ENCODE measurements at regions not wholly inside any gene's neighbourhood (a gene's known extent, or its start where the extent isn't known, plus 50 kb on each side); places are given as distances from the start of the nearest gene placed in this dataset.
A peak's percentile ranks its signal among the peaks of the same experiment; 100 is the strongest.
"Not testable (repeated sequence)": the region's sequence is repeated elsewhere in the genome, so short reads cannot be mapped to it uniquely, and the experiment has no call there.

GRCh38 chr7:6965051-6965450 is 139.0 kb upstream of the CCZ1B start:
- H3K9ac ChIP-seq (ENCODE audit: low read length); H3K9me3 ChIP-seq (ENCODE audit: low read length); H3K27ac ChIP-seq (ENCODE audit: low read length); H3K4me3 ChIP-seq (ENCODE audit: low read length); H3K36me3 ChIP-seq (ENCODE audit: insufficient read depth, low read length); H3K27me3 ChIP-seq (ENCODE audit: low read length); H3K9me2 ChIP-seq (replicated peaks; ENCODE audit: insufficient read depth, low read length); H2AFZ ChIP-seq (ENCODE audit: low read length); H3K79me2 ChIP-seq (ENCODE audit: low read length); H3K4me2 ChIP-seq (ENCODE audit: low read depth, low read length, poor library complexity, severe bottlenecking); H3K4me1 ChIP-seq (ENCODE audit: low read length); H4K20me1 ChIP-seq (ENCODE audit: insufficient read depth, low read depth, low read length): not testable (repeated sequence)
- peak; percentile 72 for DNase-seq

GRCh38 chr7:6970180-6970579 is 144.1 kb upstream of the CCZ1B start:
- not testable (repeated sequence) for H3K79me2 ChIP-seq (ENCODE audit: low read length)

GRCh38 chr7:6974876-6975275 is 148.8 kb upstream of the CCZ1B start:
- not testable (repeated sequence) for H3K27ac ChIP-seq (ENCODE audit: low read length); H3K4me2 ChIP-seq (ENCODE audit: low read depth, low read length, poor library complexity, severe bottlenecking); H3K9ac ChIP-seq (ENCODE audit: low read length); H4K20me1 ChIP-seq (ENCODE audit: insufficient read depth, low read depth, low read length); H3K4me1 ChIP-seq (ENCODE audit: low read length); H3K9me2 ChIP-seq (replicated peaks; ENCODE audit: insufficient read depth, low read length); H3K9me3 ChIP-seq (ENCODE audit: low read length); H3K36me3 ChIP-seq (ENCODE audit: insufficient read depth, low read length); H3K79me2 ChIP-seq (ENCODE audit: low read length); DNase-seq; H3K27me3 ChIP-seq (ENCODE audit: low read length); H2AFZ ChIP-seq (ENCODE audit: low read length); H3K4me3 ChIP-seq (ENCODE audit: low read length)

More at GRCh38 chr7:6970180-6970579, 144.1 kb upstream of the CCZ1B start:
- H3K4me1 ChIP-seq (ENCODE audit: low read length); H3K27me3 ChIP-seq (ENCODE audit: low read length); H3K4me3 ChIP-seq (ENCODE audit: low read length); H3K27ac ChIP-seq (ENCODE audit: low read length); DNase-seq; H3K36me3 ChIP-seq (ENCODE audit: insufficient read depth, low read length); H3K9ac ChIP-seq (ENCODE audit: low read length); H2AFZ ChIP-seq (ENCODE audit: low read length); H3K9me2 ChIP-seq (replicated peaks; ENCODE audit: insufficient read depth, low read length); H3K9me3 ChIP-seq (ENCODE audit: low read length); H4K20me1 ChIP-seq (ENCODE audit: insufficient read depth, low read depth, low read length); H3K4me2 ChIP-seq (ENCODE audit: low read depth, low read length, poor library complexity, severe bottlenecking): not testable (repeated sequence)

GRCh38 chr7:6975346-6975745 is 149.3 kb upstream of the CCZ1B start:
- not testable (repeated sequence) for H3K4me1 ChIP-seq (ENCODE audit: low read length); H3K36me3 ChIP-seq (ENCODE audit: insufficient read depth, low read length); H3K4me3 ChIP-seq (ENCODE audit: low read length)

GRCh38 chr7:6977368-6977767 is 151.3 kb upstream of the CCZ1B start:
- not testable (repeated sequence) for H2AFZ ChIP-seq (ENCODE audit: low read length); H3K4me2 ChIP-seq (ENCODE audit: low read depth, low read length, poor library complexity, severe bottlenecking); H3K36me3 ChIP-seq (ENCODE audit: insufficient read depth, low read length); DNase-seq; H3K9me3 ChIP-seq (ENCODE audit: low read length); H3K79me2 ChIP-seq (ENCODE audit: low read length); H3K9ac ChIP-seq (ENCODE audit: low read length); H3K9me2 ChIP-seq (replicated peaks; ENCODE audit: insufficient read depth, low read length); H3K27me3 ChIP-seq (ENCODE audit: low read length); H4K20me1 ChIP-seq (ENCODE audit: insufficient read depth, low read depth, low read length); H3K27ac ChIP-seq (ENCODE audit: low read length); H3K4me1 ChIP-seq (ENCODE audit: low read length); H3K4me3 ChIP-seq (ENCODE audit: low read length)

More at GRCh38 chr7:6975346-6975745, 149.3 kb upstream of the CCZ1B start:
- not testable (repeated sequence) for DNase-seq; H3K9me3 ChIP-seq (ENCODE audit: low read length); H3K27ac ChIP-seq (ENCODE audit: low read length); H3K4me2 ChIP-seq (ENCODE audit: low read depth, low read length, poor library complexity, severe bottlenecking); H3K79me2 ChIP-seq (ENCODE audit: low read length); H3K9ac ChIP-seq (ENCODE audit: low read length); H3K27me3 ChIP-seq (ENCODE audit: low read length); H2AFZ ChIP-seq (ENCODE audit: low read length); H3K9me2 ChIP-seq (replicated peaks; ENCODE audit: insufficient read depth, low read length); H4K20me1 ChIP-seq (ENCODE audit: insufficient read depth, low read depth, low read length)

GRCh38 chr7:6978326-6978725 is 152.3 kb upstream of the CCZ1B start:
- not testable (repeated sequence) for H3K4me3 ChIP-seq (ENCODE audit: low read length); H3K4me2 ChIP-seq (ENCODE audit: low read depth, low read length, poor library complexity, severe bottlenecking); H3K4me1 ChIP-seq (ENCODE audit: low read length); H3K27me3 ChIP-seq (ENCODE audit: low read length); H3K79me2 ChIP-seq (ENCODE audit: low read length); H4K20me1 ChIP-seq (ENCODE audit: insufficient read depth, low read depth, low read length); H3K27ac ChIP-seq (ENCODE audit: low read length); H3K9me2 ChIP-seq (replicated peaks; ENCODE audit: insufficient read depth, low read length); H3K36me3 ChIP-seq (ENCODE audit: insufficient read depth, low read length); H2AFZ ChIP-seq (ENCODE audit: low read length); H3K9ac ChIP-seq (ENCODE audit: low read length); DNase-seq; H3K9me3 ChIP-seq (ENCODE audit: low read length)

- not testable (repeated sequence) for H3K4me3 ChIP-seq (ENCODE audit: low read length); DNase-seq; H3K4me1 ChIP-seq (ENCODE audit: low read length); H3K27ac ChIP-seq (ENCODE audit: low read length); H3K9me2 ChIP-seq (replicated peaks; ENCODE audit: insufficient read depth, low read length); H4K20me1 ChIP-seq (ENCODE audit: insufficient read depth, low read depth, low read length); H3K36me3 ChIP-seq (ENCODE audit: insufficient read depth, low read length); H3K27me3 ChIP-seq (ENCODE audit: low read length); H3K4me2 ChIP-seq (ENCODE audit: low read depth, low read length, poor library complexity, severe bottlenecking); H3K9me3 ChIP-seq (ENCODE audit: low read length); H3K79me2 ChIP-seq (ENCODE audit: low read length); H3K9ac ChIP-seq (ENCODE audit: low read length); H2AFZ ChIP-seq (ENCODE audit: low read length)
Measured at GRCh38 chr7:6979456-6979855, 153.4 kb upstream of the CCZ1B start.

- H3K4me2 ChIP-seq (ENCODE audit: low read depth, low read length, poor library complexity, severe bottlenecking); H3K79me2 ChIP-seq (ENCODE audit: low read length); H2AFZ ChIP-seq (ENCODE audit: low read length); H3K27ac ChIP-seq (ENCODE audit: low read length); H3K4me1 ChIP-seq (ENCODE audit: low read length); H3K4me3 ChIP-seq (ENCODE audit: low read length); H4K20me1 ChIP-seq (ENCODE audit: insufficient read depth, low read depth, low read length); H3K27me3 ChIP-seq (ENCODE audit: low read length); H3K9me3 ChIP-seq (ENCODE audit: low read length); DNase-seq; H3K9me2 ChIP-seq (replicated peaks; ENCODE audit: insufficient read depth, low read length); H3K9ac ChIP-seq (ENCODE audit: low read length); H3K36me3 ChIP-seq (ENCODE audit: insufficient read depth, low read length): not testable (repeated sequence)
Measured at GRCh38 chr7:6982375-6982774, 156.3 kb upstream of the CCZ1B start.

- H3K36me3 ChIP-seq (ENCODE audit: insufficient read depth, low read length); H3K79me2 ChIP-seq (ENCODE audit: low read length); H3K4me2 ChIP-seq (ENCODE audit: low read depth, low read length, poor library complexity, severe bottlenecking); H3K9me3 ChIP-seq (ENCODE audit: low read length); H3K9me2 ChIP-seq (replicated peaks; ENCODE audit: insufficient read depth, low read length); H3K27ac ChIP-seq (ENCODE audit: low read length); H2AFZ ChIP-seq (ENCODE audit: low read length); H3K4me1 ChIP-seq (ENCODE audit: low read length); H4K20me1 ChIP-seq (ENCODE audit: insufficient read depth, low read depth, low read length); H3K9ac ChIP-seq (ENCODE audit: low read length); H3K27me3 ChIP-seq (ENCODE audit: low read length); H3K4me3 ChIP-seq (ENCODE audit: low read length); DNase-seq: not testable (repeated sequence)
Measured at GRCh38 chr7:6986892-6987291, 160.8 kb upstream of the CCZ1B start.
